GM19372 (cell line): ENCODE measurements at regions not wholly inside any gene's neighbourhood (a gene's known extent, or its start where the extent isn't known, plus 50 kb on each side); places are given as distances from the start of the nearest gene placed in this dataset.

Source experiments
- ATAC-seq: cut with Tn5 transposase; IDR thresholded peaks from one replicate; pipeline ENCODE4 v1.9.1; 2021; ENCODE audit warnings: mild to moderate bottlenecking, low read depth, moderate library complexity; ENCODE audit not compliant: unreplicated experiment

DNA sequence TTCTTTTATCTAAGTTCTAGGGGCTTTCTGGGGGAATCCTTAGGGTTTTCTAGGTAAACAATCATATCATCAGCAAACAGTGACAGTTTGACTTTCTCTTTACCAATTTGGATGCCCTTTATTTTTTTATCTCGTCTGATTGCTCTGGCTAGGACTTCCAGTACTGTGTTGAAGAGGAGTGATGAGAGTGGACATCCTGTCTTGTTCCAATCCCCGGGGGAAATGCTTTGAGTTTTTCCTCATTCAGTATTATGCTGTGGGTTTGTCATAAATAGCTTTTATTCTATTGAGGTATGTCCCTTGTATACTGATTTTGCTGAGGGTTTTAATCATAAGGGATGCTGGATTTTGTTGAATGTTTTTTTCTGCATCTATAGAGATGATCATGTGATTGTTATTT, 549.5 kb downstream of the EPHA4 start:
- no peak for ATAC-seq

DNA sequence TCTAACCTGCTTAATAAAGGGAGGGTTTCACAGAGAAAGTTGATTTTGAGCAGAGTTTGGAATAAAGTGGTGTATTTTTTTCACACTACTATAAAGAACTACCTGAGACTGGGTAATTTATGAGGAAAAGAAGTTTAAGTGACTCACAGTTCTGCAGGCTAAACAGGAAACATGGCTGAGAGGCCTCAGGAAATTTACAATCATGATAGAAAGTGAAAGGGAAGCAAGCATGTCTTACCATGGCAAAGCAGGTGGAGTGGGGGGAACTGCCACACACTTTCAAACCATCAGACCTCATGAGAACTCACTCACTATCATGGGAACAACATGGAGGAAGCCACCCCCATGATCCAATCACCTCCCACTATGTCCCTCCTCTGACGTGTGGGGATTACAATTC, 546.7 kb downstream of the EPHA4 start:
- no peak for ATAC-seq

DNA sequence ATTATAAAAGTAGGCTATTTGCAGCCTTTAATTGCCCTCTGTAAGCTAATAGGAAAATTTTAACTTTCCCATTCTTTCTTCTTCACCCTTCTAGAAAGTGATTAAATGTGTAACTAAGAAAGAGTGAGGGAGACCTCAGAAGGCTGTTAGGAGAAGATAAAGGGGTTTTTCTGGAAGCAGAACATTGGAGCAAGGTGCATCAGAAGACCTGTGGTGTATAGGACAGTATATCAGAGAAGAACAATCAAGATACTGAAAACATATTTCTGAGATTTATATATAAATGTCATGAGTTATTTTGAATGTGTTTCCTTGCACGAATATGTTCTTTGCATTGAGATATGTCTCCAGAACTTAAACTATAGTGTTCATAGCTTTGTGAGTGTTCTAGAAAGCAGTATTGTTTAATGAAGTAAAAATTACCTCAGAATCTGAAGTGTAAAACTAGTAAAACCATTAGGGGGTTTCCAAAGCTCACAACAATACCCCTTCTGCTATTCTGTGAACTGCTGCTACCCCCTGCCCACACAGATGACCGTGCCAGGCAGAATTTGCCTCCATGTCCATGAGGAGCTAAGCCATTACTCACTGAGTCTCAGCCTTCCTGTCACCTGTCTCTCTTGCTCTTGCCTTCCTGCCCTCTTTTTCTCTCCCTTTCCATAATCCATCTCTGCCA, 537.9 kb downstream of the EPHA4 start:
- ATAC-seq: no peak

DNA sequence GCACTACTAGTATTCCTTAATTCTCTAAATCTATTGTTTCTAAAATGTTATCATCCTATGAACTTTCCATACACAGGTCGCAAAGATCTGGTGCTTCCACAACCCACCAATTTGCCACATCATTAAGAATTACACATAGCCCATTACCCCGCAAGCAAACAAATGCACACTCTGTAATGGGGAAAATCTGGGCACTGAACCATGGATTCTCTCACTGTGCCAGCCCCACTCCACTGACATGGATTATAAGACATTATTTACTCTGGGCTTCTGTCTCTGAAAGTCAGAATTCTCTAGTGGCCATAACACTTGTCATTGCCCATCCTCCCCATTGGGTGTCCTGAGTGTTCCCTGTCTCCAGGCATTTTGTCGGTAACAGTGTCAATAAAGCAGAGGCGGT, 537.1 kb downstream of the EPHA4 start:
- ATAC-seq: no peak

DNA sequence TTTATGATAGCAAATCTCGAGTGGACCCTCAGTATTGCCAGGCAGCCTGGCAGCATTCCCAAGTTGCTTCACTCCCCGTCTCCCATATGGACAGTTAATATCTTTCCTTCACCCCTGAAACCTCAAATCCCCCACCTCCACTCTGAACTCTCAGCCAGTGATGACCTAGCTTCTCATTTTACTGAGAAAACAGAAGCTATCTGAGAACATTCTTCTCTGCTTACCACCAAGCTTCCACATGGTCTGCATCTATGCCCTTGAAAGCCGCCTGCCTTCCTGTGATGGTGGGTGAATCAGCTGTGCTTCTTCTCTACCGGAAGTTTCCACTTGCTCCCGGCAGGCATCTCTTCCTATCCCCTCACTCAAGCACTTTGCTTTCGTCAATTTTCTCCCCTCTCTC, 529.2 kb downstream of the EPHA4 start:
- ATAC-seq: no peak

DNA sequence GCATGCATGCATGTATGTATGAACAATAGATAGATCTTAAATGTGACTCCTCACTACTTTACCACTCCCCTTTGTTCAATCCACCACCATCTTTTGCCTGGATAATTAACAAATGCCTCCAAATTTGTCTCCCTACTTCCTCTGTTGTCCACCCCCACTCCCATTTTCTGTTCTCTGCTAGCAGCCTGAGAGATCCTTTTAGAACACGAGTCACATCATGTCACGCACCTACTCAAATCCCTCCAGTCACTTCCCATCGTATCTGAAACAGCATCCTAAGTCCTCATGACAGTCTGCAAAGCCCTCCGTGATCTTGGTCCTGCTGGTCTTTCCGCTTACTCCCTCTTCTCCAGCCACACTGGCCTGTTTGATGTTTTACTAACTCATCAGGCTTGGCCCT, 527.3 kb downstream of the EPHA4 start:
- no peak for ATAC-seq

DNA sequence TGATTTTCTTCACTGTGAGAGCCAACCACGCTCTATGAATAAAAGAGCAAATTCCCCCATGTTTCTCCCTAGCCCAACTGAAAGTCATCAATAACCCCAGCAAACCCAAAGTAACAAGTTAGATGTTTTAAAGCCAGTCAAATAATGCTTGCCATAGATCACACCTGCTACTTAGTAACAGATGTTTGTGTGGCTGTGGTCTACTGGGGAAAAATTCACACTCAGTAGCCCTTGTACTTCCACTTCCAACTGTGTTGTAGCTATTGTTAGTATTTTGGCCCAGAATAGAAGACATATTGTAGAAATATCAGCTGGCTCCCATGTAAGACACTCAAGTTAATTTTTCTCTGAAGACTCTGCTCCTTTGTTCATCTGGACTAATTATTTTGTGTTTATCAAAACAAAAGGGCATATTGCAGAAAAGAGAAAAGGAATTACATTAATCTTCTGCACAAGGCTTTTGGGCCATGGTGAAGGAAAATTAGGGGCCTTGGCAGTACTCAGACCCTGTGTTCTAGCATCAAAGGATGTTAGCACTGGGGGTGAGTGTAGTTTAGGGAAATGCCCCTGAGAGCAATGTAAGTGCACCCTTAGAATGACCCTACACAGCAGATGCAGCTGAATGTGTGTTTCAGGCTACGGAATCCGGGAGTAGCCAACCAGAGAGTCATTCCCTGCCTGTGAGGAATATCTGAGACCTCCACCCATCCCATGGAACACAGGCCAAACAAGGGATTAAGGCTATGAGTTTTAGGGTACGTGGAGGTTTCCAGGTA, 521.9 kb downstream of the EPHA4 start:
- ATAC-seq: peak; percentile 57

DNA sequence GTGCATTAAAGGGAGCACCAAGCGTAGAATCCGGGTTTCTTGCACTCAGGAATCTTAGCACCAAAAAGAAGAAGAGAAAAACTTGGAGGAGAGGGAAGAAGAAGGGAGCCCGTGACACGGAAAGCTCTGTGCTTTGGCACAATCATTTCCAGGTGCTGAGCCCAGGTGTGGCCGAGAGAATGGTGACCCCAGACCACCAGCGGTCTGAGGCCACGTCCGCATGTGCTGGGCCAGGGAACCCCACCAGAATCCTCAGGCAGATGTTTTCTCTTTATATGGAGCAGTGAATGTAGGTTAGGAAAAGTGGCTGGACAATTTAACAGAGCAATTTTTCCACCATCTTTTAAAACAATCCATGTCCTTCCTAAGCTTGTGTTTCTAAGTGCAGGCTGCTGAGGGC, 520.9 kb downstream of the EPHA4 start:
- ATAC-seq: no peak

DNA sequence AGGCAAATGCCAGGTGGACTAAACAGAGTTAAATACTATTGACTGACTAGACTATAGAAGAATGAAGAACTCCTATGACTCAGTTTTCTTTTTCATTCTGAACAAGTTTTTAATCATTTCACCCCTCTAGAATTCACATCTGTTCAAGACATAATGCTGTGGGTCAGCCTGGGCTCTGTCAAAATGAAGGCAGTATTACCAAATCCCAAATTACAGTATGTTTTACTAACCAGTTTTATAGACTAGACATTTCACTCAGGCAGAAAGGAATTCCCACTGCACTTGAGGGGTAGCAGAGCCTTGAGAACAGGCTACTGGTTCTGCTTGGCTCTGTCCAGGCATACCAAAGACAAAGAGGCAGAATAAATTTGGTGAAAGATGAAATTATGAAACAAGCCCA, 511.7 kb downstream of the EPHA4 start:
- no peak for ATAC-seq

DNA sequence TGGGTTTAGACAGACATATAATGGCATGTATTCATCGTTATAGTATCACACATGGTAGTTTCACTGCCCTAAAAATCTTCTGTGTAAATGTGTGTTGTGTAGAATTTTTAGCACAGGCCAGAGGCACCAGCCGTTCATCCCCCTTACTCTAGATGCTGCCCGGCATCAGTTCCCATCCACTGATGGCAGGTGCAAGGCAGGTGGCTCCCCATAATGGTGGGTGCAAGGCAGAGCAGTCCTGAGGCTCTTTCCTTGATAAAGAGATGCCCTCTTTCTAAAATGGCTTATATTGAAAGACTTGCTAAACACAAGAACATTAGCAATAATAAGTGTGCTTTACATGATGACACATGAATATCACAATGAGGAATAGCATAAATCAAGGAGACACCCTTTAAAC, 508.5 kb downstream of the EPHA4 start:
- ATAC-seq: no peak

DNA sequence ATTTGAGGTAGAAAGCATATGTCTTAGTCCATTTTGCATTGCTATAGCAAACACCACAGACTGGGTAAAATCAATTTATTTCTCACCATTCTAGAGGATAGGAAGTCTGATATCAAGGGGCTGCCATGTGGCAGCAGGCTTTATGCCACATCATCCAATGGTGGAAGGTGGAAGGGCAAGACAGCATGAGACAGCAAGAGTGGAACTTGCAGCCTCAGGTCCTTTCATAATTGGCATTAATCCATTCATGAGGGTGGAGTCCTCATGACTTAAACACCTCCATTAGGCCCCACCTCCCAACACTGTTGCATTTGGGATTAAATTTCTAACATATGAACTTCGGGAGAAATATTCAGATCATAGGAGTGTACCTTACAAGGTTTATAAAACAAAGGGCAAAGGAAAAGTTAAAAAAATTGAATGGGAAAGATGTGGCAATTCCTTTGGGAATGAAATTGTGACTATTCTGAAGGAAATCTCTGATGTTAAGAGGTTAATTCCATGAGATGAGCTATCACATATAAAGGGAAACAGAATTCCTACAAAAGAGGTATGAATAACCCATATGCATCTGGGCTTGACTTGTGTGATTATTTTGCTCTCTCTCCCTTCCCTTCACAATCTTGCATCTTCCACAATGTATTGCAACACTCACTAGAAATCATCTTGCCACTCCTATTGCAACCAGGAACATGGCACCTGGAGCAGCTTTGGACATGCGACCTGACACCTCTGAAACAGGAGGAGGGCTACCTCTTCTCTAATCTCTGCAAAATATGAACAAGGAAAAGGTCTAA, 507.8 kb downstream of the EPHA4 start:
- no peak for ATAC-seq

DNA sequence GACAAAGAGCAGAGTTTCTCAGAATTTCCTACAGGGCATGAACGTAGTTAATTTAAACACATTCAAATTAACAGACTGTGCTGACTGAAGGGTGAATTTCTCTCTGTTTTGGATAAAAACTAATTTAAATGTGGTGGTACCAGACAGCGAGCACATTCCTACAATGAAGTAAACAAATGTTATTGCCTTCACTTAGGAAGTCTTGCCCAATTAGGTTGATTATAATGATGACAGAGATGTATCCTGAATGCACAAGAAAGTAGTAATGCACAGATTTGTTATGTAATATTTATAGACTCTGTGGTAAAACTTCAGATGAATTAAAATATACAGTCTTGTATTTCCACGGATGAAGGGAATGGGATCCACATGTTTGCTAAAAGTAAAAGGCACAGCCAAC, 507.2 kb downstream of the EPHA4 start:
- no peak for ATAC-seq

DNA sequence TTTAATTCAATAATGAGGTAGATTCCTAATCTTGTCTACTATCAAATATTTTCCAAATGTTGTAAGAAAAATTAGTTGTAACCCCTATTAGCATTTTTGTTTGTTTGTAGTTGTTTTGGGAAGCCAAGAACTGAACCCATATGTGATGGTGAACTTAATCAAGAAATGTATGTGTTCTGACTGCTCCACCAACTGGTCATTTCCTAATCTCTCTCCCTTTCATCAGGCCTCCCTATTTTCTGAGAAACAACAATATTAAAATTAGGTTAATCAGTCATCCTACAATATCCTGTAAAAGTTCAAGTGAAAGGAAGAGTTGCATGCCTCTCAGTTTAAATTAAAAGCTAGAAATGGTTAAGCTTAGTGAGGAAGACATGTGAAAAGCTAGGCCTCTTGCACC, 504.0 kb downstream of the EPHA4 start:
- ATAC-seq: no peak

DNA sequence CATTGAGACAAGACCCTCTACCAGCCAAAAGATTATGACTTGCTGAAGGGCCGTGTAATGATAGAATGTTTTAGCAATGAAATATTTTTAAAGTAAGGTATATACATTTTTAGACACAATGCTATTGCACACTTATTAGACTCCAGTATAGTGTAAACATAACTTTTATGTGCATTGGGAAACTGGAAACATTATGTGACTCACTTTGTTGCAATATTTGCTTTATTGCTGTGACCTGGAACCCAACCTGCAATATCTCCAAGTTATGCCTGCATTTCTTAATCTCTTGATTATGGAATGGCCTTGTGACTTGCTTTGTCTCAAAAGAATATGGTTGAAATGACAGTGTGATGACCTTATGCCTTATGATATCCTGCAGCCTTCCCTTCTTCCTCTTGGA, 502.0 kb downstream of the EPHA4 start:
- ATAC-seq: no peak

DNA sequence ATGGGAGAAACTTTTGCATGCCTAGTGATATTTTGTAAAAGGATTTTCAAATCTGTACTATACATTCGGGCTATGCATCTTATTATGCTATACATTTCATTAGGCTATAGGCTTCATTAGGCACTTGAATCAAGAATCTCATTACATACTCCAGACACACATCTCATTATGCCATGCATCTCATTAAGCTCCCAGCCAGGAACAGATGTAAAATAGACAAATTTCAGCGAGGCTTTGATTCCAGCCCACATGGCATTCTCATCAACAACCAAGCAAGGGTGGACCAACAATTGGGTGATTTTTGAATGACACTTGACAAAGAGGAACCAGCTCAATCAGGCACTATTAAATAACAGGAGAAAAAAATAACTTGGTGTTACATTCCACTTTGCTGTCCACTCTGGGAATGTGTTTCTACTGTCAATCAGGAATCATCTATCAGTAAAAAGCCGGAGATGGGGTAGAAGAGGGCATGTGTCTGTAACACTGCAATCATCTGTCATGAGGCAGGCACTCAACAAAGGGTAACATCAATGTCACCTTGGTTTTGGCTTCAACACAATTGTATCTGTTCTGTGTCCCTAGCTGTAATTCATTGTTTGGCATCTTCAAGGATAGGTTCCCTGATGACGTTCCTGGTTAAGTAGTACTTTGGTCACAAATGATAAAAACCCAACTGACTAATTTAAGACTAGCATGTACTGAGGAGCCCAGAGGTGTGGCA, 498.6 kb downstream of the EPHA4 start:
- ATAC-seq: no peak

DNA sequence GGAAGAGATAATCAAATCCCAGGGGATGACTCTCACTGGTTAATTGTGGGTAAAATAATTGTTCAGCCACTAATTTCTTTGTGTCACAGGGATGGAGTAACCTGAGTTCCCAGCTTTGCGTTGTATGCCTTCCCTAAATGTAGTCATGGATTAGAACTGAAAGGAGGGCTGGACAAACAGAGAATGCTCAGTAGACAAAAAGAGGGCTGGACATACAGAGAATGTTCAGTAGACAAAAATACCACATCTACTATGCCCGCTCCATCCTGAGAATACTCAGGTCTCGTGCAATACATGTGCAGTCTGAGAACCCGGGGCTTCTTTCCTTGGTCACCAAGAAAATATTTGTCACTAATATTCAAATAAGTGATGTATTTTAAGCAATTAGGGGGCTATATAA, 497.9 kb downstream of the EPHA4 start:
- no peak for ATAC-seq

DNA sequence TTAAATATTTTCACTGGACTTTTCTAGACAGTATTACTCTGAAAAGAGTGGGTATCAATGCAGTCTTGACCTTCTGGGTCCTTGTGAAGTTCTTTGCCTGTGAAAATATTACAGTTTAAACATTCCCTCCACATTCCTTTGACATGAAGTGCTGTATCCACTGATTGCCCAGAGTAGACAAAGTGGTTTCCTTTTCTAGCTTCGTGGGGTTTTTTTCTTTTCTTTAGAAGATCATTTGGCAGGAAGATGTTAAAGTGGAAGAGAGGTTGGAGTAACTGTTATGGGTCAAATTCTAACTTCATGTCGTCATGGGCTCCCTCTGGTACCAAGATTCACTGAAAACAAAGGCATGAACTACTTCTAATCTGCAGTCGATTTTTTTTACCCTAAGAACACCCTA, 496.9 kb downstream of the EPHA4 start:
- no peak for ATAC-seq

DNA sequence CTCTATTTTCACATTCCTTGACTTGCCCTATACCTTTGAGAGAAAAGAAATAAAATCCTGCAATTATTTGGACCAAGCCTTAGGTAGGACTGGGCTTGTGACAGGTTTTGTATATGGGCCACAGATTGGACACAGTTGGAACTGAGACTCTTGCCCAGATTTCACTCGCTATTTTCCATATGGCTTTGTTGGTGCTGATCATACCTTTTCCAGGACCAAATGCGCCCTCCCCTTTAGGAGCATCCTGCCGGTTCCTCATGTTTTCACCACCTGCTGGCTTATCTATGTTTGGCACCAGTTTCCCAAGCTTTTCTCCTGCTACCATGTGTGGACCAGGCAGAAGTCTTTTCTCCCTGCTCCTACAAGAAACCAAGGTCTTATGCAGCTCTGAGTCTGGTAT, 494.9 kb downstream of the EPHA4 start:
- no peak for ATAC-seq

DNA sequence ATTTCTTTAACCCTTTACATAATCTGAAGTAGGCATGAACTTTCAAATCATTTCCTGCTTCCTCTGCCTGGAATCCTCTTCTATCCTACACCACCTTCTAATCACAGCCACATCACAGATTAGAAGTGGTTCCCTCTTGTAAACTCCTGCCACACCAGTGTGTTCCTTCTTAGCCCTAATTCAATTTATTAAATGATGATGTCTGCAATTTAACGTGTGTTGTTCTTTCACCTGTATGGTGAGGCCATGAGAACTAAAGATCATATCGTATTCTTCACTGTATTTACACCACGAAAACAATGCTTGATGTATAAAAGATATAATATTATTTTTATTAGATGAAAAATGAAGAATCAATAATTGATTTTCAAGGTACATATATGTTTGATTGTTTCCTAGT, 494.3 kb downstream of the EPHA4 start:
- no peak for ATAC-seq

DNA sequence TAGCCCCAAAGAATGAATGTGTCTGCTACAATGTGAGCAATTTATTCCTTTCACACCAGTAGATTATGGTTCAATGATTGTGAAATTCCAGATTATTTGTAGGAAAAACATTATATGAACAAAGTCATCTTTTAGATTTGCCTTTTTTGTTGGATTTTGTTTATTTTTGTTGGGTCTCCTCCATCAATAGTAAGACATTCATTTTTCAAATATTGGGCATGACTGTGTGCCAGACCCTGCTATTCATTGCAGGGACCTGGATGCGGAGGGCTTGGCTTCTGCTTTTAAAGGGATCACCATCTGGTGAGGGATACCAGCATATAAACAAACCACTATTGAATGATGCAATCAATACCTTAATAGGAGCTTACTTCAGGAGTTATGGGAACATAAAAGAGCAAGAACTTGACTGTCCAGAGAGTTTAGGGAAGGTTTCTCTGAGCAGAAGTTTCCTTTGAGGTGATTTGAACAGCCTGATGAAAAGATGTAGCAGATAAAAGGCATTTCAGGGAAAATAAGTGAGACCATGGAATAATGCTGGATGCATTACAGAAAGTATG, 486.7 kb downstream of the EPHA4 start:
- ATAC-seq: no peak

DNA sequence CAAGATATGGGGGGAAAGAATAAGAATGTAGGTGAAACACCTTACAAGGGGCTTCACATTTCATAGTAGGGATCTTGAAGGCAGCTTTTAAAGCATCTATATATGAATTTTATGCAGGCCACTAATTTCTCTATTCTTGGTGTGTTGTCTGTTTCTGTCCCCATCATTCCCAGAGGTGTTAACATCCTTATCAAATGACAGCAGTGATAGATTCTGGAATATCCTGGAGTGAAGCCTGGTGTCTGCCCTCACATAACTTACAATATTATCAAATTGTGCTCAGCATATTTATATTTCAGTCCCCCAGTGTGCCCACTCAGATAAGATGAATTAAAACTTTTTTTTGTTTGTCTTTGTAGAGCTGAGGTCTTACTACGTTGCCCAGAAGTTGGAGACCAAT, 486.2 kb downstream of the EPHA4 start:
- no peak for ATAC-seq
